ENCODE measurements at regions not wholly inside any gene's neighbourhood (a gene's known extent, or its start where the extent isn't known, plus 50 kb on each side); places are given as distances from the start of the nearest gene placed in this dataset.
A peak's percentile ranks its signal among the peaks of the same experiment; 100 is the strongest.

- TF ChIP-seq, protein P1, sequence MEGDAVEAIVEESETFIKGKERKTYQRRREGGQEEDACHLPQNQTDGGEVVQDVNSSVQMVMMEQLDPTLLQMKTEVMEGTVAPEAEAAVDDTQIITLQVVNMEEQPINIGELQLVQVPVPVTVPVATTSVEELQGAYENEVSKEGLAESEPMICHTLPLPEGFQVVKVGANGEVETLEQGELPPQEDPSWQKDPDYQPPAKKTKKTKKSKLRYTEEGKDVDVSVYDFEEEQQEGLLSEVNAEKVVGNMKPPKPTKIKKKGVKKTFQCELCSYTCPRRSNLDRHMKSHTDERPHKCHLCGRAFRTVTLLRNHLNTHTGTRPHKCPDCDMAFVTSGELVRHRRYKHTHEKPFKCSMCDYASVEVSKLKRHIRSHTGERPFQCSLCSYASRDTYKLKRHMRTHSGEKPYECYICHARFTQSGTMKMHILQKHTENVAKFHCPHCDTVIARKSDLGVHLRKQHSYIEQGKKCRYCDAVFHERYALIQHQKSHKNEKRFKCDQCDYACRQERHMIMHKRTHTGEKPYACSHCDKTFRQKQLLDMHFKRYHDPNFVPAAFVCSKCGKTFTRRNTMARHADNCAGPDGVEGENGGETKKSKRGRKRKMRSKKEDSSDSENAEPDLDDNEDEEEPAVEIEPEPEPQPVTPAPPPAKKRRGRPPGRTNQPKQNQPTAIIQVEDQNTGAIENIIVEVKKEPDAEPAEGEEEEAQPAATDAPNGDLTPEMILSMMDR (IDR thresholded peaks at IDR 0.05): no peak
- peak in 1 of 2 donors; percentile 32 for TF ChIP-seq POLR2AphosphoS5 (IDR thresholded peaks at IDR 0.05)
- TF ChIP-seq EP300 (IDR thresholded peaks at IDR 0.05): no peak
Measured at GRCh38 chr15:69893863-69894262, 203.9 kb downstream of the TLE3 start.

Measured in esophagus muscularis mucosa (tissue), 4 donors.